ENCODE measurements at regions not wholly inside any gene's neighbourhood (a gene's known extent, or its start where the extent isn't known, plus 50 kb on each side); places are given as distances from the start of the nearest gene placed in this dataset.

GRCh38 chr2:147688242-147688641, 156.6 kb upstream of the ACVR2A start:
- TF ChIP-seq POLR2AphosphoS5 (IDR thresholded peaks at IDR 0.05; ENCODE audit: low read depth, low read length) (no peak), EGR1 (IDR thresholded peaks at IDR 0.05; ENCODE audit: low read depth) (no peak), CEBPB (IDR thresholded peaks at IDR 0.05; ENCODE audit: low read depth) (no peak), REST (IDR thresholded peaks at IDR 0.05; ENCODE audit: low read depth) (no peak), MAX (IDR thresholded peaks at IDR 0.05) (no peak), ATF3 (IDR thresholded peaks at IDR 0.05) (no peak), ZNF274 (IDR thresholded peaks at IDR 0.05; ENCODE audit: low read depth, low read length) (no peak), JUND (IDR thresholded peaks at IDR 0.05) (no peak), SIN3A (IDR thresholded peaks at IDR 0.05; ENCODE audit: low read depth) (no peak), CTCF (IDR thresholded peaks at IDR 0.05 in 2 of 3, conservative IDR thresholded peaks at IDR 0.05 in 1 of 3; ENCODE audit: borderline replicate concordance in 1 of 3, insufficient read depth in 1 of 3, low read depth in 2 of 3, low read length in 2 of 3) (no peak), FOSL1 (IDR thresholded peaks at IDR 0.05; ENCODE audit: low read depth) (no peak), POLR2A (IDR thresholded peaks at IDR 0.05; ENCODE audit: borderline replicate concordance, extremely low read depth, insufficient read depth, insufficient read length) (no peak), YY1 (IDR thresholded peaks at IDR 0.05; ENCODE audit: extremely low read depth, insufficient replicate concordance, low read depth, low read length) (no peak), CBX3 (IDR thresholded peaks at IDR 0.05; ENCODE audit: low read depth) (no peak), ZFX (IDR thresholded peaks at IDR 0.05) (no peak)
- Histone ChIP-seq H3K36me3 (ENCODE audit: control insufficient read depth in 1 of 2, insufficient read depth in 2 of 2, low read length in 2 of 2) (no peaks in the 10 kb centered on the region), H3K27me3 (ENCODE audit: insufficient read depth, low read length) (no peaks in the 10 kb centered on the region), H3K9me3 (ENCODE audit: control insufficient read depth in 1 of 2, insufficient read depth in 1 of 2, low read depth in 1 of 2, low read length in 2 of 2) (no peaks in the 10 kb centered on the region), H3K9me2 (ENCODE audit: insufficient read depth) (no peaks in the 10 kb centered on the region), H2AFZ (ENCODE audit: low read depth, low read length, poor library complexity, severe bottlenecking) (no peak overlapping the region), H3K4me1 (ENCODE audit: control insufficient read depth in 1 of 2, insufficient read depth in 2 of 2, low read length in 2 of 2) (no peaks in the 10 kb centered on the region), H3K4me3 (replicated peaks in 1 of 2; ENCODE audit: low read depth in 1 of 2, low read length in 2 of 2) (no peak overlapping the region), H4K20me1 (ENCODE audit: insufficient read depth) (no peaks in the 10 kb centered on the region), H3K79me2 (ENCODE audit: insufficient read depth, low read length) (no peaks in the 10 kb centered on the region), H3K4me2 (ENCODE audit: low read length) (no peak overlapping the region), H3K9ac (ENCODE audit: low read length) (no peak overlapping the region), H3K27ac (ENCODE audit: low read depth, low read length) (no peak overlapping the region)
- RAD21 ChIA-PET (ENCODE audit: low non-redundant PET in 1 of 2, low total read pairs in 2 of 2, uncharacterized antibody in 2 of 2, unreplicated experiment in 2 of 2) = no interaction called here
- no TSS peak for BruUV-seq (replicated peaks)
- no peak for DNase-seq (ENCODE audit: low read depth, low spot score)
- CTCF ChIA-PET = no interaction called here
- POLR2A ChIA-PET = no interaction called here
- no peak for ATAC-seq
- intact Hi-C loops (cut with micrococcal nuclease) = no loop called here
